ENCODE measurements at regions not wholly inside any gene's neighbourhood (a gene's known extent, or its start where the extent isn't known, plus 50 kb on each side); places are given as distances from the start of the nearest gene placed in this dataset.
"Not testable (repeated sequence)": the region's sequence is repeated elsewhere in the genome, so short reads cannot be mapped to it uniquely, and the experiment has no call there.

DNA sequence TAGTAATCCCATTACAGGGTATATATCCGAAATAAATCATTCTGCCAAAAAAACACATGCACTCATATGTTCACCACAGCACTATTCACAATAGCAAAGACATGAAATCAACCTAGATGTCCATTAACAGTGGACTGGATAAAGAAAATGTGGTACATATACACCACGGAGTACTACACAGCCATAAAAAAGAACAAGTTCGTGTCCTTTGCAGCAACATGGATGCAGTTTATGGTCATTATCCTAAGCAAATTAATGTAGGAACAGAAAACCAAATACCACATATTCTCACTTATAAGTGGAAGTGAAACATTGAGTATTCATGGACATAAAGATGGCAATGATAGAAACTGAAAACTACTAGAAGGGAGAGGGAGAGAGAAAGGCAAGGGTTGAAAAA lies 49.9 kb upstream of the CEP85L start:
- not testable (repeated sequence) for H3K4me3 Mint-ChIP-seq

More for the DNA sequence above, 49.9 kb upstream of the CEP85L start:
- ATAC-seq, DNase-seq, H3K27me3 Mint-ChIP-seq, H3K9me3 Mint-ChIP-seq: not testable (repeated sequence)
- POLR2A ChIA-PET: interaction anchor here (1.6 to 2.5 kb wide), 2 partner anchors 8 to 25 kb away, joined by 3 to 8 read pairs; no protein-coding TSS in a partner anchor
- Mint-ChIP-seq H3K36me3 (peaks cover 11 to 77% (median 21%) of the 10 kb centered on the region in 3 donors), H3K4me1 (peaks cover 41 to 90% (median 89%) of the 10 kb centered on the region in 4 donors), H3K27ac (peak overlapping the region in 7 of 10 donors; percentile 13 to 81 (median 56))

Measured in naive thymus-derived CD8-positive, alpha-beta T cell (primary cell).